IMR-90 (cell line): ENCODE measurements at regions not wholly inside any gene's neighbourhood (a gene's known extent, or its start where the extent isn't known, plus 50 kb on each side); places are given as distances from the start of the nearest gene placed in this dataset.
A peak's percentile ranks its signal among the peaks of the same experiment; 100 is the strongest.

Source experiments
- ATAC-seq: fragments of 200-7000 bp; cut with Tn5 transposase; 2 replicates; pipeline ENCODE4 v1.9.1; 2020; ENCODE audit warnings: low read depth, mild to moderate bottlenecking, moderate library complexity
- BruUV-seq: library from RNA; stranded (reverse); fragments of 400-500 nt; replicated peaks from 2 replicates; lab custom pipeline; 2021; lab: Mats Ljungman, UMichigan
- CTCF ChIA-PET: fragments of 300-600 bp; formaldehyde crosslinking; extraction: SDS; loops from one replicate; lab custom pipeline; 2021; ENCODE audit warnings: antibody characterized with exemption; lab: Yijun Ruan, JAX
- POLR2A ChIA-PET: fragments of 300-600 bp; sonication (Branson Sonifier 250); formaldehyde crosslinking; loops from one replicate; lab custom pipeline; 2022; ENCODE audit warnings: antibody characterized with exemption; ENCODE audit not compliant: unreplicated experiment; lab: Charles Lee
- DNase-seq: peaks from one replicate; pipeline ENCODE4 v3.0.0; 2013
- H2AFZ ChIP-seq: replicated peaks from 2 replicates; pipeline ENCODE3; 2013; ENCODE audit warnings: low read length, mild to moderate bottlenecking; ENCODE audit not compliant: poor library complexity
- H2AK5ac ChIP-seq: 2 replicates; pipeline ENCODE4 v1.6.1; 2013; ENCODE audit warnings: low read depth, low read length, inconsistent platforms
- H2AK9ac ChIP-seq: replicated peaks from 2 replicates; pipeline ENCODE3; 2013; ENCODE audit warnings: mild to moderate bottlenecking, low read depth, low read length, moderate library complexity; ENCODE audit not compliant: poor library complexity
- H2BK120ac ChIP-seq: 2 replicates; pipeline ENCODE4 v1.6.1; 2013; ENCODE audit warnings: low read depth, low read length, inconsistent platforms
- H2BK15ac ChIP-seq: 3 replicates; pipeline ENCODE4 v1.6.1; 2013; ENCODE audit warnings: low read depth, low read length, inconsistent platforms
- H2BK20ac ChIP-seq: 2 replicates; pipeline ENCODE4 v1.6.1; 2013; ENCODE audit warnings: low read depth, mild to moderate bottlenecking, inconsistent platforms, low read length, moderate library complexity
- H2BK5ac ChIP-seq: 2 replicates; pipeline ENCODE4 v1.6.1; 2013; ENCODE audit warnings: mild to moderate bottlenecking, low read depth, low read length, inconsistent platforms; ENCODE audit not compliant: poor library complexity, severe bottlenecking
- H3K14ac ChIP-seq: replicated peaks from 2 replicates; pipeline ENCODE4 v1.6.1; 2013; ENCODE audit warnings: low read depth, low read length, inconsistent platforms
- H3K18ac ChIP-seq: 2 replicates; pipeline ENCODE4 v1.6.1; 2013; ENCODE audit warnings: low read depth, low read length, control low read depth
- H3K23ac ChIP-seq: 2 replicates; pipeline ENCODE4 v1.6.1; 2013; ENCODE audit warnings: low read depth, low read length, inconsistent platforms
- H3K27ac ChIP-seq: 2 replicates; pipeline ENCODE4 v1.5.1; 2013; ENCODE audit warnings: mild to moderate bottlenecking, control low read depth, low read length; ENCODE audit not compliant: insufficient read depth
- H3K27me3 ChIP-seq: 2 replicates; pipeline ENCODE4 v1.6.1; 2013; ENCODE audit warnings: low read length; ENCODE audit not compliant: control insufficient read depth, insufficient read depth
- H3K36me3 ChIP-seq: 2 replicates; pipeline ENCODE4 v1.6.1; 2013; ENCODE audit warnings: low read length, mixed read lengths; ENCODE audit not compliant: control insufficient read depth, insufficient read depth
- H3K4ac ChIP-seq: 2 replicates; pipeline ENCODE4 v1.6.1; 2013; ENCODE audit warnings: low read depth, low read length, inconsistent platforms
- H3K4me1 ChIP-seq: 2 replicates; pipeline ENCODE4 v1.6.1; 2013; ENCODE audit warnings: low read length, mixed read lengths; ENCODE audit not compliant: control insufficient read depth, insufficient read depth
- H3K4me2 ChIP-seq: 2 replicates; pipeline ENCODE4 v1.6.1; 2013; ENCODE audit warnings: low read depth, mild to moderate bottlenecking, control low read depth, low read length, moderate library complexity
- H3K4me3 ChIP-seq: 2 replicates; pipeline ENCODE4 v1.5.1; 2013; ENCODE audit warnings: low read depth, mild to moderate bottlenecking, control low read depth, low read length, moderate library complexity; ENCODE audit not compliant: insufficient read depth
- H3K56ac ChIP-seq: 2 replicates; pipeline ENCODE4 v1.6.1; 2013; ENCODE audit warnings: low read length, inconsistent platforms; ENCODE audit not compliant: insufficient read depth; ENCODE audit errors: extremely low read depth
- H3K79me1 ChIP-seq, 2 experiments: 2 replicates each; pipeline ENCODE4 v1.6.1; 2013; ENCODE audit warnings: low read length in 2 of 2, inconsistent platforms in 1 of 2, low read depth in 1 of 2
- H3K9ac ChIP-seq: 2 replicates; pipeline ENCODE4 v1.6.1; 2013; ENCODE audit warnings: low read depth, low read length, control low read depth
- H3K9me1 ChIP-seq: 2 replicates; pipeline ENCODE4 v1.6.1; 2013; ENCODE audit warnings: low read length, inconsistent platforms; ENCODE audit not compliant: insufficient read depth
- H3K9me3 ChIP-seq: 2 replicates; pipeline ENCODE4 v1.6.1; 2013; ENCODE audit warnings: low read length; ENCODE audit not compliant: control insufficient read depth, insufficient read depth
- H4K20me1 ChIP-seq: 2 replicates; pipeline ENCODE4 v1.6.1; 2013; ENCODE audit warnings: low read length, inconsistent platforms; ENCODE audit not compliant: insufficient read depth
- H4K5ac ChIP-seq: 2 replicates; pipeline ENCODE4 v1.6.1; 2013; ENCODE audit warnings: mild to moderate bottlenecking, low read depth, low read length, control low read depth
- H4K8ac ChIP-seq, 2 experiments: 2 replicates each; pipeline ENCODE4 v1.6.1; 2013; ENCODE audit warnings: low read depth in 2 of 2, low read length in 2 of 2, control low read depth in 1 of 2, inconsistent platforms in 1 of 2
- H4K91ac ChIP-seq: 2 replicates; pipeline ENCODE4 v1.6.1; 2013; ENCODE audit warnings: low read depth, low read length, inconsistent platforms; ENCODE audit not compliant: insufficient read depth
- BHLHE40 ChIP-seq: fragments of 150-350 bp; IDR thresholded peaks from 2 replicates; pipeline ENCODE4 v1.6.1; 2016; ENCODE audit warnings: mild to moderate bottlenecking, low read depth, low read length
- CEBPB ChIP-seq: IDR thresholded peaks from 2 replicates; pipeline ENCODE4 v1.6.1; 2012; ENCODE audit warnings: low read depth, low read length, improper control_type of control experiment
- CHD1 ChIP-seq: IDR thresholded peaks from 2 replicates; pipeline ENCODE4 v1.6.1; 2012; ENCODE audit warnings: low read depth, low read length, improper control_type of control experiment
- CTCF ChIP-seq: conservative IDR thresholded peaks from 2 replicates; pipeline ENCODE4 v1.5.1; 2012; ENCODE audit warnings: mild to moderate bottlenecking, low read depth, low read length, improper control_type of control experiment
- ELK1 ChIP-seq: fragments of 150-350 bp; IDR thresholded peaks from 2 replicates; pipeline ENCODE4 v1.6.1; 2016; ENCODE audit warnings: low read depth, mild to moderate bottlenecking, low read length, moderate library complexity, borderline replicate concordance
- FOS ChIP-seq: fragments of 150-350 bp; IDR thresholded peaks from 2 replicates; pipeline ENCODE4 v1.6.1; 2016; ENCODE audit warnings: low read depth, low read length
- MAFK ChIP-seq: IDR thresholded peaks from 2 replicates; pipeline ENCODE4 v1.6.1; 2012; ENCODE audit warnings: low read depth, low read length, improper control_type of control experiment
- MAZ ChIP-seq: IDR thresholded peaks from 2 replicates; pipeline ENCODE4 v1.6.1; 2012; ENCODE audit warnings: low read depth, mild to moderate bottlenecking, low read length, improper control_type of control experiment, moderate library complexity, borderline replicate concordance
- MXI1 ChIP-seq: IDR thresholded peaks from 2 replicates; pipeline ENCODE4 v1.6.1; 2012; ENCODE audit warnings: low read depth, mild to moderate bottlenecking, low read length, moderate library complexity, borderline replicate concordance
- NFE2L2 ChIP-seq: fragments of 150-350 bp; IDR thresholded peaks from 2 replicates; pipeline ENCODE4 v1.6.1; 2016; ENCODE audit warnings: low read depth, mild to moderate bottlenecking, low read length
- POLR2A ChIP-seq: IDR thresholded peaks from 2 replicates; pipeline ENCODE4 v1.6.1; 2012; ENCODE audit warnings: mild to moderate bottlenecking, low read depth, low read length
- RAD21 ChIP-seq: IDR thresholded peaks from 2 replicates; pipeline ENCODE4 v1.6.1; 2012; ENCODE audit warnings: low read length, improper control_type of control experiment
- RCOR1 ChIP-seq: IDR thresholded peaks from 2 replicates; pipeline ENCODE4 v1.6.1; 2012; ENCODE audit warnings: mild to moderate bottlenecking, low read length, improper control_type of control experiment; ENCODE audit not compliant: insufficient replicate concordance
- RFX5 ChIP-seq: IDR thresholded peaks from 2 replicates; pipeline ENCODE4 v1.8.0; 2012; ENCODE audit warnings: low read depth, mild to moderate bottlenecking, low read length, moderate library complexity
- SMC3 ChIP-seq: fragments of 150-350 bp; IDR thresholded peaks from 2 replicates; pipeline ENCODE4 v1.6.1; 2016; ENCODE audit warnings: low read depth, mild to moderate bottlenecking, antibody characterized with exemption, low read length, moderate library complexity
- USF2 ChIP-seq: fragments of 150-350 bp; IDR thresholded peaks from 2 replicates; pipeline ENCODE4 v1.6.1; 2017; ENCODE audit warnings: mild to moderate bottlenecking, antibody characterized with exemption, low read length, low read depth
- WGBS, 2 experiments: methylation state at CpG; one replicate each; pipeline versions ENCODE4 v1.1.5 to v1.1.7; 2013; ENCODE audit warnings: missing lambda C conversion rate in 2 of 2; ENCODE audit not compliant: insufficient read length in 1 of 2; ENCODE audit errors: extremely low coverage in 2 of 2; 5-methylcytosine and 5-hydroxymethylcytosine counted together
- dilution Hi-C: fragments of 300-500 bp; cut with HindIII; formaldehyde crosslinking; loops from one replicate; pipeline ENCODE4 v1.14.3; 2018; ENCODE audit warnings: low sequenced_read_pairs; ENCODE audit not compliant: unreplicated experiment
- in situ Hi-C: fragments of 300-500 bp; cut with MboI; formaldehyde crosslinking; loops from 3 replicates; pipeline ENCODE4 v1.14.3; 2019; ENCODE audit warnings: low sequenced_read_pairs, inconsistent platforms, mixed read lengths
- intact Hi-C: fragments of 100-400 bp; cut with micrococcal nuclease; formaldehyde crosslinking; loops from 2 replicates; pipeline ENCODE4 v1.10.0; 2022

- Histone ChIP-seq H4K20me1 (no peaks in the 10 kb centered on the region), H3K56ac (no peak overlapping the region), H3K23ac (no peak overlapping the region), H3K9me1 (peaks cover 6% of the 10 kb centered on the region; the same call in 1 of the 2 replicates), H3K4me3 (no peak overlapping the region), H2BK15ac (peak overlapping the region; percentile 69), H3K4me1 (peaks cover 10% of the 10 kb centered on the region), H4K91ac (no peak overlapping the region), H2BK120ac (no peak overlapping the region), H2AK9ac (no peak overlapping the region), H3K4ac (peak overlapping the region; percentile 37; the same call in 1 of the 2 replicates), H4K8ac (0 out of 4 replicates have a peak overlapping the region, but pooled peaks of 1 of the 2 experiments have one; percentile 27), H2AFZ (no peak overlapping the region), H3K27me3 (no peaks in the 10 kb centered on the region), H3K36me3 (no peaks in the 10 kb centered on the region), H2BK5ac (no peak overlapping the region), H3K14ac (0 out of 2 replicates have a peak overlapping the region, but pooled peaks have one; percentile 31), H3K18ac (no peak overlapping the region; the same call in 1 of the 2 replicates), H3K4me2 (no peak overlapping the region), H3K79me1 (no peaks in the 10 kb centered on the region; a peak in 1 of 4 replicates), H2AK5ac (no peak overlapping the region), H3K27ac (no peak overlapping the region), H3K9me3 (no peaks in the 10 kb centered on the region), H4K5ac (no peak overlapping the region), H2BK20ac (peak overlapping the region; percentile 33; the same call in 1 of the 2 replicates), H3K9ac (no peak overlapping the region)
- TF ChIP-seq ELK1 (no peak), BHLHE40 (no peak), MAFK (no peak), CEBPB (no peak), NFE2L2 (no peak), POLR2A (no peak), USF2 (no peak), RAD21 (no peak), RCOR1 (no peak), CTCF (no peak), RFX5 (no peak), FOS (no peak), SMC3 (no peak), MAZ (no peak), CHD1 (no peak), MXI1 (no peak)
- intact Hi-C loops (no loop called here), in situ Hi-C loops (loop anchor here (10.0 kb wide), 1 partner anchor 671 kb away; the partner anchor contains the start of gene CITED2), dilution Hi-C loops (no loop called here)
- ATAC-seq = no peak
- BruUV-seq = no TSS peak
- POLR2A ChIA-PET = no interaction called here
- CTCF ChIA-PET = no interaction called here
- no CpG with 5 or more reads among the region's 3 CpGs for WGBS, 2 experiments
- no peak for DNase-seq
These were observed 671.7 kb upstream of the CITED2 start for GRCh38 chr6:140046016-140046632.
